ENCODE measurements at regions not wholly inside any gene's neighbourhood (a gene's known extent, or its start where the extent isn't known, plus 50 kb on each side); places are given as distances from the start of the nearest gene placed in this dataset.

DNA sequence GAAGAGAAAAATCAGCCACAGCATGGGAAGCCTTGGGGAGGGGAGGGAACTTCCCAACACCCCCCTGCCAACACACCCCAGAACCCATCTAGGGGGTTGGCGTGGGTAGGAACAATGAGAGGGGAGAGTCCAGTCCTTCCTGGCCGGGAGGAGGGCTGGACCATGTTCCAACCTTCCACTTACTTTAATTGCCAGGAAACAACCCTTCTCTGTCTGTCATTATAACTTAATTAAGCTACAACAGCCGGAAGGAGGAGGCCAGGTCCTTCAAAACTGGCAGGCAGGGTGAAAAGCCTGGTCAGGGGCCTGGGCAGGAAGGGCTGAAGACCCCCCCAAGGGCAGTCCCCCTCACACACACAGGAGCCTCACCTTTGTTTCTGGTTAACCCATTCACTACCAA is 447.0 kb downstream of the SOX9 start:
- Histone ChIP-seq H3K27me3 (ENCODE audit: control insufficient read depth in 4 of 4, insufficient read depth in 4 of 4, low read length in 3 of 4) (no peaks in the 10 kb centered on the region), H3K4me3 (ENCODE audit: low read depth in 1 of 3, low read length in 3 of 3) (no peak overlapping the region), H3K4me1 (ENCODE audit: control insufficient read depth in 4 of 4, insufficient read depth in 4 of 4, low read length in 3 of 4) (no peaks in the 10 kb centered on the region), H3K9me3 (ENCODE audit: control insufficient read depth in 4 of 4, low read length in 3 of 4) (no peaks in the 10 kb centered on the region), H3K9ac (ENCODE audit: low read depth in 1 of 2, low read length in 2 of 2) (no peak overlapping the region), H3K27ac (ENCODE audit: low read depth in 1 of 2, low read length in 2 of 2) (no peak overlapping the region), H3K36me3 (ENCODE audit: control insufficient read depth in 4 of 4, insufficient read depth in 3 of 4, low read depth in 1 of 4, low read length in 3 of 4) (no peaks in the 10 kb centered on the region)
- 54% methylated on average over 3 of the region's 3 CpGs for WGBS
- TF ChIP-seq FOXA1 (IDR thresholded peaks at IDR 0.05) (no peak), TAF1 (conservative IDR thresholded peaks at IDR 0.05) (no peak), GABPA (IDR thresholded peaks at IDR 0.05 in 1 of 2, conservative IDR thresholded peaks at IDR 0.05 in 1 of 2) (no peak), JUND (IDR thresholded peaks at IDR 0.05) (no peak), RAD21 (IDR thresholded peaks at IDR 0.05) (no peak), FOXA2 (IDR thresholded peaks at IDR 0.05) (no peak), HNF4A (conservative IDR thresholded peaks at IDR 0.05) (no peak), NR2F2 (IDR thresholded peaks at IDR 0.05) (no peak), RXRA (IDR thresholded peaks at IDR 0.05) (no peak), YY1 (IDR thresholded peaks at IDR 0.05) (no peak), EGR1 (IDR thresholded peaks at IDR 0.05; ENCODE audit: low read depth in 2 of 2) (no peak), SP1 (IDR thresholded peaks at IDR 0.05) (no peak)
- TF ChIP-seq, protein P1, sequence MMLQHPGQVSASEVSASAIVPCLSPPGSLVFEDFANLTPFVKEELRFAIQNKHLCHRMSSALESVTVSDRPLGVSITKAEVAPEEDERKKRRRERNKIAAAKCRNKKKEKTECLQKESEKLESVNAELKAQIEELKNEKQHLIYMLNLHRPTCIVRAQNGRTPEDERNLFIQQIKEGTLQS (IDR thresholded peaks at IDR 0.05) = no peak
- TF ChIP-seq, protein P2, sequence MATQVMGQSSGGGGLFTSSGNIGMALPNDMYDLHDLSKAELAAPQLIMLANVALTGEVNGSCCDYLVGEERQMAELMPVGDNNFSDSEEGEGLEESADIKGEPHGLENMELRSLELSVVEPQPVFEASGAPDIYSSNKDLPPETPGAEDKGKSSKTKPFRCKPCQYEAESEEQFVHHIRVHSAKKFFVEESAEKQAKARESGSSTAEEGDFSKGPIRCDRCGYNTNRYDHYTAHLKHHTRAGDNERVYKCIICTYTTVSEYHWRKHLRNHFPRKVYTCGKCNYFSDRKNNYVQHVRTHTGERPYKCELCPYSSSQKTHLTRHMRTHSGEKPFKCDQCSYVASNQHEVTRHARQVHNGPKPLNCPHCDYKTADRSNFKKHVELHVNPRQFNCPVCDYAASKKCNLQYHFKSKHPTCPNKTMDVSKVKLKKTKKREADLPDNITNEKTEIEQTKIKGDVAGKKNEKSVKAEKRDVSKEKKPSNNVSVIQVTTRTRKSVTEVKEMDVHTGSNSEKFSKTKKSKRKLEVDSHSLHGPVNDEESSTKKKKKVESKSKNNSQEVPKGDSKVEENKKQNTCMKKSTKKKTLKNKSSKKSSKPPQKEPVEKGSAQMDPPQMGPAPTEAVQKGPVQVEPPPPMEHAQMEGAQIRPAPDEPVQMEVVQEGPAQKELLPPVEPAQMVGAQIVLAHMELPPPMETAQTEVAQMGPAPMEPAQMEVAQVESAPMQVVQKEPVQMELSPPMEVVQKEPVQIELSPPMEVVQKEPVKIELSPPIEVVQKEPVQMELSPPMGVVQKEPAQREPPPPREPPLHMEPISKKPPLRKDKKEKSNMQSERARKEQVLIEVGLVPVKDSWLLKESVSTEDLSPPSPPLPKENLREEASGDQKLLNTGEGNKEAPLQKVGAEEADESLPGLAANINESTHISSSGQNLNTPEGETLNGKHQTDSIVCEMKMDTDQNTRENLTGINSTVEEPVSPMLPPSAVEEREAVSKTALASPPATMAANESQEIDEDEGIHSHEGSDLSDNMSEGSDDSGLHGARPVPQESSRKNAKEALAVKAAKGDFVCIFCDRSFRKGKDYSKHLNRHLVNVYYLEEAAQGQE (IDR thresholded peaks at IDR 0.05) = no peak
- TF ChIP-seq, protein P3, sequence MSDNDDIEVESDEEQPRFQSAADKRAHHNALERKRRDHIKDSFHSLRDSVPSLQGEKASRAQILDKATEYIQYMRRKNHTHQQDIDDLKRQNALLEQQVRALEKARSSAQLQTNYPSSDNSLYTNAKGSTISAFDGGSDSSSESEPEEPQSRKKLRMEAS (IDR thresholded peaks at IDR 0.05) = no peak
- TF ChIP-seq, protein P4, sequence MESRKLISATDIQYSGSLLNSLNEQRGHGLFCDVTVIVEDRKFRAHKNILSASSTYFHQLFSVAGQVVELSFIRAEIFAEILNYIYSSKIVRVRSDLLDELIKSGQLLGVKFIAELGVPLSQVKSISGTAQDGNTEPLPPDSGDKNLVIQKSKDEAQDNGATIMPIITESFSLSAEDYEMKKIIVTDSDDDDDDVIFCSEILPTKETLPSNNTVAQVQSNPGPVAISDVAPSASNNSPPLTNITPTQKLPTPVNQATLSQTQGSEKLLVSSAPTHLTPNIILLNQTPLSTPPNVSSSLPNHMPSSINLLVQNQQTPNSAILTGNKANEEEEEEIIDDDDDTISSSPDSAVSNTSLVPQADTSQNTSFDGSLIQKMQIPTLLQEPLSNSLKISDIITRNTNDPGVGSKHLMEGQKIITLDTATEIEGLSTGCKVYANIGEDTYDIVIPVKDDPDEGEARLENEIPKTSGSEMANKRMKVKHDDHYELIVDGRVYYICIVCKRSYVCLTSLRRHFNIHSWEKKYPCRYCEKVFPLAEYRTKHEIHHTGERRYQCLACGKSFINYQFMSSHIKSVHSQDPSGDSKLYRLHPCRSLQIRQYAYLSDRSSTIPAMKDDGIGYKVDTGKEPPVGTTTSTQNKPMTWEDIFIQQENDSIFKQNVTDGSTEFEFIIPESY (IDR thresholded peaks at IDR 0.05) = no peak
- DNase-seq (ENCODE audit: low spot score) = no peak

DNA sequence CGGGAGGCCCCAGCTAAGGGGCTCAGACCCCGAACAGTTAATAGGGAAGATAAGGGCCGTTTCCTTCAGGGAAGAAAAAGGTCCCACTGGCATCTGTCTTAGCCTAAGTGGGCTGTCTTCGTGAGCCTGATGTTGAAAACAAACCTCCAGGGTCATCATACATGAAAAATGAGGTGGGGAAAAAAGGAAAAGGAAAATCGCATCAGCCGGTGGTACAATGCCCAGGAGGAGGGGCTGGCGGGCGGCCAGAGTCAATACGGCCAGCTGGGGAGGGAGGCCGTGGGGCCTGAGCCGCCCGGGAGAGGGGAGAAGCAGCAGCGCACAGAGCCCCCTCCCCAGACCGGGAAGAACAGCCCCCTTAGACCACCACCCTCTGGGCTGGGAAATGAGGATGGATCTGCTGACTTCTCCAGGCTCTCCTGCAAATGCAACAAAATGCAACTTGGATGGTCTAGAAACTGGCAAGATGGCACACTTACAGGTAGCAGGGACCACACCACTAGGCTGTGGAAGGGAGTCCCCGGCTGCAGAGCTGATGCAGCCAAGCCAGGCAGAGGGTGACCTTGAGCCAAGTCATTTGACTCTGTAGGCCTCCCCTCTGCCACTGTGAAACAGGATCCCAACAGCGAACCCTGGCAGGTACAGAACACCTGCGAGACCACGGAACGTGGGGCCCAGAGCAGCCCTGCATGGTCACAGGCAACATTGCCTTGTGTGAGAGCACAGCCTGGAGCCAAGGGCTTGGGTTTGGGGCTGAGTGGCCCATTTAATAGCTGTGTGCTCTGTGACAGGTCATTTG is 448.5 kb downstream of the SOX9 start:
- H3K27ac ChIP-seq (ENCODE audit: low read depth in 1 of 2, low read length in 2 of 2) = no peak overlapping the region
- DNase-seq (ENCODE audit: low spot score) = no peak
- H3K36me3 ChIP-seq (ENCODE audit: control insufficient read depth in 4 of 4, insufficient read depth in 3 of 4, low read depth in 1 of 4, low read length in 3 of 4) = no peaks in the 10 kb centered on the region
- no peak overlapping the region for H3K4me3 ChIP-seq (ENCODE audit: low read depth in 1 of 3, low read length in 3 of 3)
- H3K27me3 ChIP-seq (ENCODE audit: control insufficient read depth in 4 of 4, insufficient read depth in 4 of 4, low read length in 3 of 4) = no peaks in the 10 kb centered on the region
- no peak overlapping the region for H3K9ac ChIP-seq (ENCODE audit: low read depth in 1 of 2, low read length in 2 of 2)
- H3K4me1 ChIP-seq (ENCODE audit: control insufficient read depth in 4 of 4, insufficient read depth in 4 of 4, low read length in 3 of 4) = no peaks in the 10 kb centered on the region
- 51% methylated on average over 19 of the region's 19 CpGs for WGBS
- H3K9me3 ChIP-seq (ENCODE audit: control insufficient read depth in 4 of 4, low read length in 3 of 4) = no peaks in the 10 kb centered on the region
- TF ChIP-seq GABPA (IDR thresholded peaks at IDR 0.05 in 1 of 2, conservative IDR thresholded peaks at IDR 0.05 in 1 of 2) = no peak
- TF ChIP-seq HNF4G (IDR thresholded peaks at IDR 0.05) = no peak
- TF ChIP-seq, protein P2 (IDR thresholded peaks at IDR 0.05) = no peak
- TF ChIP-seq TAF1 (conservative IDR thresholded peaks at IDR 0.05) = no peak
- TF ChIP-seq FOXA2 (IDR thresholded peaks at IDR 0.05) = no peak
- no peak for TF ChIP-seq RAD21 (IDR thresholded peaks at IDR 0.05)
- no peak for TF ChIP-seq NR2F2 (IDR thresholded peaks at IDR 0.05)
- TF ChIP-seq, protein P4 (IDR thresholded peaks at IDR 0.05) = no peak
- no peak for TF ChIP-seq SP1 (IDR thresholded peaks at IDR 0.05)
- TF ChIP-seq, protein P3 (IDR thresholded peaks at IDR 0.05) = no peak
- no peak for TF ChIP-seq FOXA1 (IDR thresholded peaks at IDR 0.05)
- no peak for TF ChIP-seq YY1 (IDR thresholded peaks at IDR 0.05)
- no peak for TF ChIP-seq JUND (IDR thresholded peaks at IDR 0.05)
- TF ChIP-seq RXRA (IDR thresholded peaks at IDR 0.05) = no peak
- no peak for TF ChIP-seq EGR1 (IDR thresholded peaks at IDR 0.05; ENCODE audit: low read depth in 2 of 2)

All from liver (tissue), 7 donors.